ENCODE measurements at regions not wholly inside any gene's neighbourhood (a gene's known extent, or its start where the extent isn't known, plus 50 kb on each side); places are given as distances from the start of the nearest gene placed in this dataset.
"Not testable (repeated sequence)": the region's sequence is repeated elsewhere in the genome, so short reads cannot be mapped to it uniquely, and the experiment has no call there.

DNA sequence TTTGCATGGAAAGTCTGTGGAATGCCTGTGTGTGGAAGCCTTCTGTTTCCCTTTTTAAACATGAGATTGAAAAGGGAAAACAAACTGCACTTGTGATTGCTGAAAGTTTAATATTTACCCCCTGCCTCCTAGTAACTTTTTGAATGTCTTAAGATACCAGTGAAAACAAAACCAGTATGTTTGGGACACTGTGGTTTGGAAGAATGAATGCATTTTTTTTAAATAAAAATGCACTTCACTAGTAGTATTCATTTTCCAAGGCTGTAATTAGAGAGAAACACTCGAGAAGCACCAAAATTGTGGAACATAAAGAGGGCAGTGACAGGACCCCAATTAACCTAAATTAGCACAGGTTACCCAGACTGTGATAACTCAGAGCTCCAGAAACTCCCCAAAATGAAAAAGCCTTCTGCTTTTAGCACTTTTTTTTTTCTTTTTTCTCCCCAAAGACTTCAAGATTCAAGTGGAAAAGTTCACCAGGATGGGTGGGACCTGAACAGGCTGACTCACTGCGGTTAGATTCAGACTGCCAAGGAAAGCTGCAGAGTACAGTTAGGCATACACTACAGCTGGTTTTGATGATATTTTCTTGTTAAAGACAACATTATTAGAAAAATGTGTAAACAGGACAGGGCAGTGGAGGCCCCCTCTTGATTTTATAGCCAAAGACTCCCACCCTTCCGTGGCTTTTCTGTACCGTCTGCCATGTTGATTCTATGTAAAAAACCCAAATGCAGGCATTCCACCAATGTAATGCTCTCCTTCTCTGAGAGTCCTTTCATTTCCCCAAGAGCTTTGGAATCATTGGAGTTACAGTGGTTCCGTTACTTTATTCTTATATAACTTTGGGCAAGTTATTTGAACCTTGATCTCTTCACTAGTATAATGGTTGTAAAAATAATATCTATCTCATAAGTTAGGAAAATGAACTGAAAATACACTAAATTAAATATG is 151.8 kb upstream of the NBPF9 start:
- H3K27ac ChIP-seq (ENCODE audit: low read depth, low read length, poor library complexity, severe bottlenecking); H3K9me3 ChIP-seq (ENCODE audit: low read length); H3K4me1 ChIP-seq (ENCODE audit: insufficient read depth, low read length, poor library complexity, severe bottlenecking); H3K4me2 ChIP-seq (ENCODE audit: low read length); H3K4me3 ChIP-seq (ENCODE audit: low read depth, low read length, poor library complexity, severe bottlenecking); DNase-seq (ENCODE audit: low spot score); H4K20me1 ChIP-seq (ENCODE audit: insufficient read depth, low read length); CTCF ChIA-PET (ENCODE audit: unreplicated experiment); H3K36me3 ChIP-seq (ENCODE audit: insufficient read depth, low read length); intact Hi-C loops (cut with micrococcal nuclease; ENCODE audit: unreplicated experiment); H3K79me2 ChIP-seq (ENCODE audit: insufficient read depth, low read depth, low read length); BruUV-seq (replicated peaks); H2AFZ ChIP-seq (ENCODE audit: low read length); POLR2A ChIA-PET; H3K9me2 ChIP-seq (ENCODE audit: insufficient read depth, low read length): not testable (repeated sequence)

GRCh38 chr1:149260284-149260683 is 156.9 kb upstream of the NBPF9 start:
- BruUV-seq (replicated peaks); CTCF ChIA-PET (ENCODE audit: unreplicated experiment); H3K9me2 ChIP-seq (ENCODE audit: insufficient read depth, low read length); POLR2A ChIA-PET; H3K27ac ChIP-seq (ENCODE audit: low read depth, low read length, poor library complexity, severe bottlenecking); H3K9me3 ChIP-seq (ENCODE audit: low read length); H3K4me1 ChIP-seq (ENCODE audit: insufficient read depth, low read length, poor library complexity, severe bottlenecking); intact Hi-C loops (cut with micrococcal nuclease; ENCODE audit: unreplicated experiment); H3K79me2 ChIP-seq (ENCODE audit: insufficient read depth, low read depth, low read length); H3K4me2 ChIP-seq (ENCODE audit: low read length); H2AFZ ChIP-seq (ENCODE audit: low read length); DNase-seq (ENCODE audit: low spot score); H3K4me3 ChIP-seq (ENCODE audit: low read depth, low read length, poor library complexity, severe bottlenecking); H4K20me1 ChIP-seq (ENCODE audit: insufficient read depth, low read length); H3K36me3 ChIP-seq (ENCODE audit: insufficient read depth, low read length): not testable (repeated sequence)

- POLR2A ChIA-PET; DNase-seq (ENCODE audit: low spot score); H3K79me2 ChIP-seq (ENCODE audit: insufficient read depth, low read depth, low read length); H3K4me1 ChIP-seq (ENCODE audit: insufficient read depth, low read length, poor library complexity, severe bottlenecking); H4K20me1 ChIP-seq (ENCODE audit: insufficient read depth, low read length); H3K9me2 ChIP-seq (ENCODE audit: insufficient read depth, low read length); H3K36me3 ChIP-seq (ENCODE audit: insufficient read depth, low read length); CTCF ChIA-PET (ENCODE audit: unreplicated experiment); H2AFZ ChIP-seq (ENCODE audit: low read length); BruUV-seq (replicated peaks); intact Hi-C loops (cut with micrococcal nuclease; ENCODE audit: unreplicated experiment); H3K9me3 ChIP-seq (ENCODE audit: low read length); H3K27ac ChIP-seq (ENCODE audit: low read depth, low read length, poor library complexity, severe bottlenecking); H3K4me3 ChIP-seq (ENCODE audit: low read depth, low read length, poor library complexity, severe bottlenecking); H3K4me2 ChIP-seq (ENCODE audit: low read length): not testable (repeated sequence)
These were observed 157.5 kb upstream of the NBPF9 start for GRCh38 chr1:149260736-149261340.

- H3K4me3 ChIP-seq (ENCODE audit: low read depth, low read length, poor library complexity, severe bottlenecking); H2AFZ ChIP-seq (ENCODE audit: low read length); H3K4me1 ChIP-seq (ENCODE audit: insufficient read depth, low read length, poor library complexity, severe bottlenecking); H3K4me2 ChIP-seq (ENCODE audit: low read length); BruUV-seq (replicated peaks); H4K20me1 ChIP-seq (ENCODE audit: insufficient read depth, low read length); H3K36me3 ChIP-seq (ENCODE audit: insufficient read depth, low read length); H3K9me2 ChIP-seq (ENCODE audit: insufficient read depth, low read length); H3K79me2 ChIP-seq (ENCODE audit: insufficient read depth, low read depth, low read length); intact Hi-C loops (cut with micrococcal nuclease; ENCODE audit: unreplicated experiment); CTCF ChIA-PET (ENCODE audit: unreplicated experiment); H3K9me3 ChIP-seq (ENCODE audit: low read length); H3K27ac ChIP-seq (ENCODE audit: low read depth, low read length, poor library complexity, severe bottlenecking); POLR2A ChIA-PET; DNase-seq (ENCODE audit: low spot score): not testable (repeated sequence)
These were observed 163.9 kb upstream of the NBPF9 start for GRCh38 chr1:149267287-149267686.

- H3K79me2 ChIP-seq (ENCODE audit: insufficient read depth, low read depth, low read length); H3K27ac ChIP-seq (ENCODE audit: low read depth, low read length, poor library complexity, severe bottlenecking); H2AFZ ChIP-seq (ENCODE audit: low read length); DNase-seq (ENCODE audit: low spot score); H3K9me2 ChIP-seq (ENCODE audit: insufficient read depth, low read length); H3K9me3 ChIP-seq (ENCODE audit: low read length); POLR2A ChIA-PET; H3K4me3 ChIP-seq (ENCODE audit: low read depth, low read length, poor library complexity, severe bottlenecking); BruUV-seq (replicated peaks); H3K4me1 ChIP-seq (ENCODE audit: insufficient read depth, low read length, poor library complexity, severe bottlenecking); intact Hi-C loops (cut with micrococcal nuclease; ENCODE audit: unreplicated experiment); H3K36me3 ChIP-seq (ENCODE audit: insufficient read depth, low read length); H3K4me2 ChIP-seq (ENCODE audit: low read length); CTCF ChIA-PET (ENCODE audit: unreplicated experiment); H4K20me1 ChIP-seq (ENCODE audit: insufficient read depth, low read length): not testable (repeated sequence)
These were observed 165.8 kb upstream of the NBPF9 start for GRCh38 chr1:149269001-149269702.

- BruUV-seq (replicated peaks); POLR2A ChIA-PET; H3K4me2 ChIP-seq (ENCODE audit: low read length): not testable (repeated sequence)
These were observed 166.5 kb upstream of the NBPF9 start for GRCh38 chr1:149269833-149270232.

More at GRCh38 chr1:149269833-149270232, 166.5 kb upstream of the NBPF9 start:
- H3K9me3 ChIP-seq (ENCODE audit: low read length); DNase-seq (ENCODE audit: low spot score); H4K20me1 ChIP-seq (ENCODE audit: insufficient read depth, low read length); H3K4me1 ChIP-seq (ENCODE audit: insufficient read depth, low read length, poor library complexity, severe bottlenecking); intact Hi-C loops (cut with micrococcal nuclease; ENCODE audit: unreplicated experiment); H3K9me2 ChIP-seq (ENCODE audit: insufficient read depth, low read length); H3K27ac ChIP-seq (ENCODE audit: low read depth, low read length, poor library complexity, severe bottlenecking); CTCF ChIA-PET (ENCODE audit: unreplicated experiment); H3K4me3 ChIP-seq (ENCODE audit: low read depth, low read length, poor library complexity, severe bottlenecking); H3K36me3 ChIP-seq (ENCODE audit: insufficient read depth, low read length); H2AFZ ChIP-seq (ENCODE audit: low read length); H3K79me2 ChIP-seq (ENCODE audit: insufficient read depth, low read depth, low read length): not testable (repeated sequence)
